ENCODE measurements at regions not wholly inside any gene's neighbourhood (a gene's known extent, or its start where the extent isn't known, plus 50 kb on each side); places are given as distances from the start of the nearest gene placed in this dataset.
"Not testable (repeated sequence)": the region's sequence is repeated elsewhere in the genome, so short reads cannot be mapped to it uniquely, and the experiment has no call there.

DNA sequence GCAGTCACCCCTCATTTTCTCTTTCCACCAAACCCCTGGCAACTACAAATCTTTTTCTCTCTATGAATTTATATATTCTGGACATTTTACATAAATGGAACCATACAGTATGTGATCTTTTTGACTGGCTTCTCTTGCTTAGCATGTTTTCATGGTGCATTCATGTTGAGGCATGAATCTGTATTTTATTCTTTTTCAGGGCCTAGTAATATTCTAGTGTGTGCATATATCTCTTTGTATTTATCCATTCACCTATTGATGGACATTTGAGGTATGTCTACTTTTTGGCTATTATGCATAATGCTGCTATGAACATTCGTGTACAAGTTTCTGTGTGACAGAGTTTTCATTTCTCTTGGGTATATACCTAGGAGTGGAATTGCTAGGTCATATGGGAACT lies 78.2 kb downstream of the HACD1 start:
- DNase-seq (ENCODE audit: low spot score): no peak

DNA sequence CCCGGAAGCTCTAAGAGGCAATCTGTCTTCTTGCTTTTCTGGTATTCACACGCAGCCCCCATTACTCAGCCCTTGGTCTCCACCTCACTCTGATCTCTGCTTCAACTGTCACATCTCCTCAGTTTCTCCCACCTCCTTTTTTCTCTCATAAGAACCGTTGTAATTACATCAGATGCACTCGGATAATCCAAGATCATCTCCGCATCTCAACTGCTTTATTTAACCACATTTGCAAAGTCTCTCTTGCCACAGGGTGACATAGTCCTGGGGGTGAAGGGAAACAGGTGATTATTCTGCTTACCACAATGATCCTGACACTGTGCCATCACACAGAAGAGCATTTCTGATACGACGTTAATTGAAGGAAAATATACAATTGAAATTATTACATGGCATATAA lies 79.9 kb downstream of the HACD1 start:
- DNase-seq (ENCODE audit: low spot score): no peak

DNA sequence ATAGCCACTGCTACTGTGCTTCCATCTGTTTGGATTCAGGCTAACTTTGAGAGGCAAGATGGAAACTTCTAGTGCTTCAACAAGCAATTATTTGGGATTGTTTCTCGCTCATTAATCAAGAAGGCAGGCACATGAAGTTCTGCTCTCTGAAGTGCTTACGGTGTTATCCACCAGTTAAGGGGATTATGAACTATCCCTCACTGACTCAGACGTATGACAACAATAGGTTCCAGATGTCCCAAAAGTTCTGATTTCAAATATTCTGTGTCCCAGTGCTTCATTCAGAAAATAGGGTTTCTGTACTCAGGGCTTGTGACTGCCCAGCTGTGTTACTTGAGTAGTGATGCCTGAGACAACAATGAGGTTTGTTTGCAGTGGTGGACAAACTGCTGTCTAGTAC lies 81.0 kb downstream of the HACD1 start:
- no peak for DNase-seq (ENCODE audit: low spot score)

DNA sequence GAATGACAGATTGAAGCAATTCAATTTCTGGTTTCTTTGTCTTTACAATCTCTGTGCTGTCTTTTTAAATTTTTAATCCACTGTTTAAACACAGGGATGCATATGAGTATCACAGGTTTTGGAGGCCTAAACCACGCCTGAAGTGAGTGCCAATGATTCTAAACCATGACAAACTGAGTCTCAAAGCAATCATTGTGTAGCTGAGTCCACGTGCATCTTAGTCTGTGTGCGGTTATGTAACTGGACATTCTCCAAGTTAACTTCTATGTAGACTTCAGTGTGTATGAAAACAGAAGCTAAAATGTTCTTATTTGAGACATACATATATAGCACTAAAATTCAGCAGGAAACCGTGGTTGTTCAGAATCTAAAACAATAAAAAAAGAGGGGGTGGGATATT lies 79.3 kb upstream of the ST8SIA6 start:
- no peak for DNase-seq (ENCODE audit: low spot score)

DNA sequence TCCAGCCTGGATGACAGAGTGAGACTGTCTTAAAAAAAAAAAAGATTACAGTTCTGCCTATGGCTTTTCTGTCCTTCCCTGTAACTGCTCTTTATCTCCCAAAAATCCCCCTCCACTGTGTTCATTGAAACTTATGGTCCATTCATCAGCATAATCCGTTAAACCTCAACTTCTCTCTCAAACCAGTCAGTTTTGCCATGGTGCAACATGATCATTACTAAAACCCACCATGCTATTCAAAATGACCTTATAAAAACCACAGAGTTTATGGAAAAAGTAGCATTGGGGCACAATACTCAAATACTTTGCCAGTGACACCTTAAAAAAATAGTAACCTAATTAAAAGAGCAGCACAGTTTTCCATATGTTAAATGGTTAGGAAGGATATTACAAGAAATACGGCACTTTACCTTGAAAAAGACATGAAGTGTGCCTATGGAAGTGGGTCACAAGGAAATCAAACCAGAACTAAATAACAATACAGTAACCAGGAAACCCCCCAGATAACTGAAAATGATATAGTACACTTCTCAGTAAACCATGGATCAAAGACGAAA lies 74.0 kb upstream of the ST8SIA6 start:
- DNase-seq (ENCODE audit: low spot score): no peak

DNA sequence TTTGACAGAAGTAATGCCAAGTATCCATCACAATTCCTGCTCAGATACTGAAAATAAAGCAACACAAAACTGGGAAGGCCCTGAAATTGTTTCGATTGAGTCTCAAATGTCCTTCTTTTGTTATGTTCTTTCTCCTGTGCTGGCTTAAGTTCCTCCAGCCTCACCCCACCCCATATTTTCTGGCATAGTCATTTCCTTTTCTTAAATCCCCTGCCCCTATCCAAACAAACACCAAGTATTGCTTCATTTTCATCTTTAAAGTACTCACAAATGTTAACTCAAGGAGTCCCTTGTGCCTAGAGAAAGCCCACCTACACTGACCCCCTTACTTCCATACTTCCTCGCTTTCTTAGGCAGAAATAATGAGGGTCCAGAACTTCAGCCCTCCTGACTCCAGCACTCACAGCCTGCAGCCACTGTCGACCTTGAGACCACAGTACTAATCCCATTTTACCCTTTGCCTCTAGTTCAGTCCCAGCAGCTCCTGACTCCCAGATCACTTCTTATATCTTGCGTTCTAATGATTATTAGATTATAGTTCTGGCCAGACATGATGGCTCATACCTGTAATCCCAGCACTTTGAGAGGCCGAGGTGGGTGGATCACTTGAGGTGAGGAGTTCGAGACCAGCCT lies 73.2 kb upstream of the ST8SIA6 start:
- peak; percentile 11 for DNase-seq (ENCODE audit: low spot score)

DNA sequence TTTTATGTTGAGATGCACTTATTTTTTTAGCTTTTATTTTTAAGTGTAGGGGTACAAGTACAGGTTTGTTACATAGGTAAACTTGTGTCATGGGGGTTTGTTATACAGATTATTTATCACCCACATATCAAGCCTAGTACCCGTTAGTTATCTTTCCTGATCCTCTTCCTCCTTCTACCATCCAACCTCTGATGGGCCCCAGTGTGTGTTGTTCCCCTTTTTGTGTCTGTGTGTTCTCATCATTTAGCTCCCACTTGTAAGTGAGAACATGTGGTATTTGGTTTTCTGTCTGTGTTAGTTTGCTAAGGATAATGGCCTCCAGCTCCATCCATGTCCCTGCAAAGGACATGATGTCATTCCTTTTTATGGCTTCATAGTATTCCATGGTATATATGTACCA lies 72.2 kb upstream of the ST8SIA6 start:
- not testable (repeated sequence) for DNase-seq (ENCODE audit: low spot score)

DNA sequence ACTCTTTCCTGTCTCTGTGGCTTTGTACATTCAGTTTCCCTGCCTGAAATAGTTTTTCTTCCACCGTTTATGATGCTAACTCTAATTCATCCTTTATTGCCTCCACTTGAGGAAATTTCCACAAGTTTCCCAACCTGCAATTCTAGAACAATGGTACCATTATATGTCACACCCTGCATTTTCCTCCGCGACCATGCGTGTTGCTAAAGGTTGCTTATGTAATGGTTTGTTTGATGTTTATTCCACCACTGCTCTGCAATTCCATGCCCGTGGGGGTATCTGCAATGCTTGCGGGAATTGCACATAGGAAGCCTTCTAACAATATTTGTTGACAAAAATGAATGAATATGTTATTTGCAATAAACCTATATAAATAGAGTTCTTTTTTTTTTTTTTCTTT lies 69.5 kb upstream of the ST8SIA6 start:
- DNase-seq (ENCODE audit: low spot score): no peak

DNA sequence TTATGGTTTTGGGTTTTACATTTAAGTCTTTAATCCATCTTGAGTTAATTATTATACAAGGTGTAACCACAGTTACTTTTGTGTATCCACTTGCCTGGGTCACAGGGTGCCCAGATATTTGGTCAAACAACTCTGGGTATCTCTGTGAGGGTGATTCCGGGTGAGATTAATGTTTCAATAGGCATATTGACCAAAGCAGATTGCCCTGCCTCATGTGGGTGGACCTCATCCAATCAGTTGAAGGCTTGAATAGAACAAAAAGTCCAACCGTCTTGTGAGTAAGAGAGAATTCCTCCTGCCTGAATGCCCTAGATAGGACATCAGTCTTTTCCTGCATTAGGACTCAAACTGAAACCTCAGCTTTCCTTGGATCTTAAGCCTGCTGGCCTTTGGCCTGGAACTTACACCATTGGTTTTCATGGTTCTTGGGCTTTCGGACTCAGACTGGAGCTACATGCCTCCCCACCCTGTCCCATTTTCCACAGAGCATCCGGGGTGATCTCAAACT lies 68.9 kb upstream of the ST8SIA6 start:
- no peak for DNase-seq (ENCODE audit: low spot score)

DNA sequence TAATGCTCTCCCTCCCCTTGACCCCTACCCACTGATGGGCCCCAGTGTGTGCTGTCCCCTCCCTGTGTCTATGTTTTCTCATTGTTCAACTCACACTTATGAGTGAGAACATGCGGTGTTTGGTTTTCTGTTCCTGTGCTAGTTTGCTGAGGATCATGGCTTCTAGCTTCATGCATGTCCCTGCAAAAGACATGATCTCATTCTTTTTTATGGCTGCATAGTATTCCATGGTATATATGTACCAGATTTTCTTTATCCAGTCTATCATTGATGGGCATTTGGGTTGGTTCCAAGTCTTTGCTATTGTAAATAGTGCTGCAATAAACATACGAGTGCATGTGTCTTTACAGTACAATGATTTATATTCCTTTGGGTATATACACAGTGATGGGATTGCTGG lies 67.9 kb upstream of the ST8SIA6 start:
- DNase-seq (ENCODE audit: low spot score): not testable (repeated sequence)

DNA sequence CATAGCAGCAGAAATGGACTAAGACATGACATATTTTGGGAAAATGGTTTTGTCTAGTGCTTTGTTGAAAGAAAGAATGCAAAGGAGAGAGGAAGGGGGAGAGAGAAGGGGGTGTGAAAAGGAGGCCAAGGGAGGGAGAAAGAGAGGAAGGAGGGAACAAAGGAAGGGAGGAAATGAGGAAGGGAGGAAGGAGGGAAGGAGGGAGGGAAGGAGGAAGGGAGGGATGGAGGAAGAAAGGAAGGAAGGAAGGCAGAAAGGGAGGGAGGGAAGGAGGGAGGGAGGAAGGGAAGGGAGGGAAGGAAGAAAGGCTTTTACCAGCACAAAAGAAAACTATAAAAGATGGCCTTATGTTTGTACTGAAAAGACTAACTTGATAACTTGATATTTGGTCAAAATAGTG lies 65.1 kb upstream of the ST8SIA6 start:
- DNase-seq (ENCODE audit: low spot score): no peak

DNA sequence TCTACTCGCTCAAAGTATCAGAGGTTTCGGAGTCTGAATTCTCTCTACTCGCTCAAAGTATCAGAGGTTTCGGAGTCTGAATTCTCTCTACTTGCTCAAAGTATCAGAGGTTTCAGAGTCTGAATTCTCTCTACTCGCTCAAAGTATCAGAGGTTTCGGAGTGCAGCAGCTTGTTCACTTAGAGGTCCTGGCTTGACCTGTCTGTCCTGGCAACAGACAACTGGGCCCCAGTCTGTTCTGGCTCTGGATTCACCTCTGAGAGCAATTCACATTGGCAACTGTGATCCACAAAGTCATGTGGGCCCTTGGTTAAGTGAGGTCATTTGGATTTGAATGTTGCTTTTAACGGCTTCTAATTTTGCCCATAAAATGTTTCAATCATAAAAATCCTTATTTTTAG lies 63.9 kb upstream of the ST8SIA6 start:
- DNase-seq (ENCODE audit: low spot score): no peak

DNA sequence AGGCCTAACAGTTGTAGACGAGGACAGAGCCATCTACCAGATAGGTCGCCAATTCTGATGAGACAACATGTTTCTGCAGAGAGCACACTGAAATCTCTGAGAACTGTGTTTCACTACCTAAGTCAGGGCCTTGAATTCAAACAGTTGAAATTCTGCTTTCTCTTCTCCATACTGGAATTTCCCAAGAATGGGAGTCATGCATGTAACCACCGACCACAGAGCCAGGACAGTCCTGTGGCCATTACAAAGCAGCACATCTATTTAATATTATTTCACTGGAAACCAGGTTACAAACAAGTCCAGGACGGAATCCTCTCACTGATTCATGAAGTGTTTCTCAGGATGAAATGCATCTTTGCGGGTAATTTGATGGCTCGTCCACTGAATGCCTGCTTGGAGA lies 62.0 kb upstream of the ST8SIA6 start:
- DNase-seq (ENCODE audit: low spot score): no peak

DNA sequence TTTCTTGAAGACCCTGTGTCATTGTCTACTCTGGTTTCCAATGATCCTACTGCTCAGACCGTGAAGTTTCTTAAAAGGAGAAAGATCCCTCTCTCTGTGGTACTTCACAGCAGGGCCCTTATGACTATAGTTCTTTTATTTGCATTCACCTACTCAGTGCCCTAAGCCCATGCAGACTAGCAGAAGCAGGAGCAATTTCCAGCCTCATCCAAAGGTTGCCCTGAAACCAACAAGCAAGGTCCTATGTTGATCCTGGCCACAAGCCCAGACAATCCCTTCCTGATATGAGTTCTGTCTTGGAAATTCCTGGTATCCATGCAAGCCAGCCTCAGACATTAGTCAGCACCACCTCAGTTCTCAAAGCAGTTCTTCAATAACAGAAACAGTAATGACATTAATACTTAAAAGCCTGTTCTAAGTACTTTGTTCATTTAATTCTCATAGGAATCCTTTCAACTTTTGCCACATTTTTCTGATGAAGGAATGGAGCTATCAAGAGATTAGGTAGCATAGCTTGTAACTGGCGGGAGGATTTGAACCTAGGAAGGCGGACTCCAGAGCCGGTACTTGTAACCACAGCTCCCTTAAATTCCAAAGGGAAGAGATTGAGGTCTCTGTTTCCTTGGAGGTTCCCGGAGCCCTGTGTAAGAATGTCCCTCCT lies 58.1 kb upstream of the ST8SIA6 start:
- no peak for DNase-seq (ENCODE audit: low spot score)

DNA sequence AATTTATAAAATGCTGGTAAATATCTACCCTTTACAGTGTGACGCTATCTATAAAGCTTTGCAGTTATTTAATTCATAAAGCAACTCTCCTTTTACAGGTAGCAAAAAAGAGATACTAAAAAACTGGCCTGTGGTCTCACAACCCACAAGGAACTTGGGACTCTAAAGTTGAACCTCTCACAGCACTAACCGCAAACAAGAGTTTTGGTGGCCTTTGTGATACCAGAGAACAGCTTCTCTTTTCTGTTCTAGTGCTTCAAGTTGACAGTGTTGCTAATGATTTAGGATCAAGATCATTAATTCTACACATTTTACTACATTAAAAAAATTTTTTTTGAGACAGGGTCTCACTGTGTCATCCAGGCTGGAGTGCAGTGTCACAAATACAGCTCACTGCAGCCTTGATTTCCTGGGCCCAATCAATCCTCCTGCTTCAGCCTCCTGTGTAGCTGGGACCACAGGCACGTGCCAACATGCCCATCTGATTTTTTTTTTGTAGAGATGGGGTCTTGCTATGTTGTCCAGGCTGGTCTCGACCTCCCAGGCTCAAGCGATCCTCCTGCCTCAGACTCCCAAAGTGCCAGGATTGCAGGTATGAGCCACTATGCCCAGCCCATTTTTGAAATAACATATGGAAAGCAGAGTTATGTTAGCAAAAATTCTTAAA lies 56.0 kb upstream of the ST8SIA6 start:
- DNase-seq (ENCODE audit: low spot score): no peak

DNA sequence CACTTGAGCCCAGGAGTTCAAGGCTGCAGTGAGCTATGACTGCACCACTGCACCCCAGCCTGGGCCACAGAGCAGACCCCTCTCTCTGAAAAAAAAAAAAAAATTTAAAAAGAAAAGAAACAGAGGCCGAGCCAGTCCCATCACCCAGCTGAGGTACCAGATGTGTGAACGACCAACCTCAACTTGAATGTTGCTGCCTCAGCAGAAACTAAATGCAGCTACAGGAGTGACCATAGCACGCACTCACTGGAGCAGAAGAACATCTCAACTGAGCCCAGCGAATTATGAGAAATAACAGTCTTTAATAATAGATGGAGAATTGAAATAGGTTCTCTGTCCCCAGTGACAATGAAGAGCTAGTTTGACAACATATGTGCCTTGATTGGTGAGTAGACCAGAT lies 53.1 kb upstream of the ST8SIA6 start:
- DNase-seq (ENCODE audit: low spot score): no peak

DNA sequence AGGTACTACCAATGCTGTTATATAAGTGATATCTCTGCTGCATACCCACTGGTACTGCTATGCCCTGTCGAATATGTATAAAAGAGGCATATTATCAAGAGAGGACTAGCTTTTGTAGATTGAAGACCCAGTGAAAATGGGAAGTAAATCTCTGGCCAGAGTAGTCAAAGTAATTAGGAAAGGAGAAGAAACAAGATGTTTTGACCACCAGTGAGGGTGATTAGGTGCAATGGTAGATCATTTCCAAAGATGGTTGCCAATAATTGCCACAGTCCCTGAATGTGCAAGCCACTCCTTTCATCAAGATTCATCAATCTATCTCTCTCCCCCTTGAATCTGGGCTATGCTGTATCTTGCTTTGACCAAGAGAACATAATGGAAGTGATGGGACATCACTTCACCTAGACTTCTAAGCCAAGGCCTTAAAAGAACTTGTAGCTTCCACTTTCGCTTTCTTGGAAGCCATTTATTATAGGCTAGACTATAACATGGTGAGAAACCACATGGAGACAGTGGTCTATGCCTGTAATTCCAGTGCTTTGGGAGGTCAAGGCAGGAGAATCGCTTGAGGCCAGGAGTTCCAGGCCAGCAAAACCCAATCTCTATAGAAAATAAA lies 52.6 kb upstream of the ST8SIA6 start:
- DNase-seq (ENCODE audit: low spot score): no peak

DNA sequence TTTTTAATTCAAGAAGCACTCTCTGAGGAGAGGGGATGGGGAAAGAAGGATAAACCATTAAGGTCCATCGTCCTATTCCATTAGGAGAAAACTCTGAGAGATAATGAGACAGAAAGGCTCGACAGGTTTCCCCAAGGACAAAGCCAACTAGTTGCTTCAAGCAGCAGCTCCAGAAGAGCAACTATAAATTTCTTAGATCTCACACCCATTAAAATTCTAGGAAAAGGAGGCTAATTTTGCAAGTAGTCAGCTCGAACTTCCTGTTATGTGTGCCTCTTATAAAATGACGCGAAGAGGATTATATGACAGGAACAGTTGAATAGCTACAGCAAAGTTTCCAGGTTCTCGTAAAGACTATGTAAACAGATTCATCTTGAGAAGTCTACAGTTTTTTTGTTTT lies 52.0 kb upstream of the ST8SIA6 start:
- no peak for DNase-seq (ENCODE audit: low spot score)

DNA sequence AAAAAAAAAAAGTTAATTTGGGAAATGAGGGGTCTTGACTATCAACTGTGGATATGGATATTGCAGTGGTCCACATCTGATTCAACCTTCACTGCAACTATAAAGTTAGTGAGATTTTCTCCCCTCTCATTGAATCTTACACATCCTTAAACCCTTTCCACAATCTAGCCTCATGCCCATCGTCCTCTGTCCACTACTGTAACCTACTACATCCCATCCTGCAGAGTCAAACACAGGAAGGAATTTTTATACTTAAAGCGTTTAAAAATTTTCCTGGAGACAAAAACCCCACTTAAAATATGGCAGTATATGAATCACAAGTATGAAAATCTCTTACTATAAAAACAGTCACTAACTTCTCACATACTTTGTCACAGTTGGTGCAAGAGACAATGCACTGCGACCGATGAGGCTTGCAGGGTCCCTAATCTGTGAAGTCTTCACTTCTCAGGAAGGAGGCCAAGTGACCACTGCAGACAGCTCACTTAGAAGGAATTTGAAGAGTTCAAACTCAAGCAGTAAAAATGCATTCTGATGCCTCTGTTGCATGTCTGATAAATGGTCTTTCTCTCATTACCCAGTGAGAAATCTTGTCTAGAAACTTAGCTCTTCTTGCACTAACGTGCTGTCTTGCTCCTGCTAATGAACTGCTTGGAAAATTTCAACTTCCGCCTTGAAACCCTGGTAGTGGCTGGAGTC lies 50.3 kb upstream of the ST8SIA6 start:
- DNase-seq (ENCODE audit: low spot score): no peak

Measured in iPS-NIHi11 (cell line).